ENCODE measurements at regions not wholly inside any gene's neighbourhood (a gene's known extent, or its start where the extent isn't known, plus 50 kb on each side); places are given as distances from the start of the nearest gene placed in this dataset.

DNA sequence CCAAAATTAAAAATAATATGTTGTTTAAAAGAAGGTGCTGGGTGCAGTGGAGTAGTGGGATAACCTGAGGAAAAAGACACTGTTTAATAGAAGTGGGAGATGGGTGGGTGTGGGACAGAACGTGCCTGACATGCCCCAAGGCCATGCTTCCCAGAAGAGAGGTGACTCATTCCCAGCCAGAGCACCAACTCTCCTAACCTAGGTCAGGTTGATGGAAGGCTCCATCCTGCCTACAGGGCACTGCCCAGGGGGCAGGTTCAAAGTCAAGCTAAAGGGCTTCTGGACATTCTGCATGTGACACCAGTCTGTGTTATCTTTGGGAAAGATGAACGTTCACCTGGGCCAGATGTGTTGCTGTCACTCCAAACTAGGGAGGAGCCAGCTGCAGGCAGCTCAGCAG, 453.1 kb downstream of the SOX6 start:
- H3K4me1 ChIP-seq = no peaks in the 10 kb centered on the region
- H3K36me3 ChIP-seq = no peaks in the 10 kb centered on the region
- no peak overlapping the region for H3K4me3 ChIP-seq
- H3K9me3 ChIP-seq = no peaks in the 10 kb centered on the region
- H3K27me3 ChIP-seq = no peaks in the 10 kb centered on the region
- intact Hi-C loops (cut with DNase I) = no loop called here
- no peak overlapping the region for H3K27ac ChIP-seq
- DNase-seq (ENCODE audit: low spot score in 2 of 2) = no peak
- TF ChIP-seq, protein P1, sequence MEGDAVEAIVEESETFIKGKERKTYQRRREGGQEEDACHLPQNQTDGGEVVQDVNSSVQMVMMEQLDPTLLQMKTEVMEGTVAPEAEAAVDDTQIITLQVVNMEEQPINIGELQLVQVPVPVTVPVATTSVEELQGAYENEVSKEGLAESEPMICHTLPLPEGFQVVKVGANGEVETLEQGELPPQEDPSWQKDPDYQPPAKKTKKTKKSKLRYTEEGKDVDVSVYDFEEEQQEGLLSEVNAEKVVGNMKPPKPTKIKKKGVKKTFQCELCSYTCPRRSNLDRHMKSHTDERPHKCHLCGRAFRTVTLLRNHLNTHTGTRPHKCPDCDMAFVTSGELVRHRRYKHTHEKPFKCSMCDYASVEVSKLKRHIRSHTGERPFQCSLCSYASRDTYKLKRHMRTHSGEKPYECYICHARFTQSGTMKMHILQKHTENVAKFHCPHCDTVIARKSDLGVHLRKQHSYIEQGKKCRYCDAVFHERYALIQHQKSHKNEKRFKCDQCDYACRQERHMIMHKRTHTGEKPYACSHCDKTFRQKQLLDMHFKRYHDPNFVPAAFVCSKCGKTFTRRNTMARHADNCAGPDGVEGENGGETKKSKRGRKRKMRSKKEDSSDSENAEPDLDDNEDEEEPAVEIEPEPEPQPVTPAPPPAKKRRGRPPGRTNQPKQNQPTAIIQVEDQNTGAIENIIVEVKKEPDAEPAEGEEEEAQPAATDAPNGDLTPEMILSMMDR (IDR thresholded peaks at IDR 0.05) = no peak

DNA sequence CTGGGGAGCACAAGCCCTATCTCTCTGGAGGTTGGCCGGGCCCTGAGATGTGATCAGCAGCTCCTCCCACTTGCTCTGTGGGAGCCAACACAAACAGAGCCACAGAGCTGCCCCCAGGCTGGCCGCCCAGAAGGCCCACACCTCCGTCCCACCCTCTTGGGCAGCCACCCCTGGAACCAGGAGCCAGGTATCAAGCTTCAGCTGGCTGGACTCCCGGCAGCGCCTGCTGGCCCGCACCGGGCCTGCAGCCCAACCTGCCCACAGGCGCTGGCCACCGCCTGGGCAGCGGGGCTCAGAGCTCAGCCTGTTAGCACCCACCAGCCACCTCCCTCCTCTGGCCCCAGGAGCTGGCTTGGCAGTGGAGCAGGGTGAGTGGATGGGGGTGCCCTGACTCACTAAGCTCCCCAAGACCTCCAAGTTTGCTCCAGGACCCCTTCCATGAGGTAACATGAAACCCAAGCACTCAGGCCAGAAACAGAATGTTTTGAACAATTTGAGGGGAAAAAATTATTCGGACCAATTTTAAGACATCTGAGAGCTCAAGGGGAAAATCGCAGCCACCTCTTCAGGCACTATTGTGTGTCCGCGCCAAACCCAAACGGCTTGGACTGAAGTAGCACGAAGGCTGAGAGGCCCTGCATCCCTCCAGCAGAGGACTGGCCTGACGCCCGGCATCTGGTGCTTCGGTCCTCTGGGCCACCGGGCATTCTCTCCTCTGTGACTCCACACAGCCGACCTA, 450.8 kb downstream of the SOX6 start:
- DNase-seq (ENCODE audit: low spot score in 2 of 2) = no peak
- intact Hi-C loops (cut with DNase I) = no loop called here
- peak overlapping the region in 1 of 2 donors; percentile 10 for H3K27ac ChIP-seq
- H3K36me3 ChIP-seq = no peaks in the 10 kb centered on the region
- H3K9me3 ChIP-seq = no peaks in the 10 kb centered on the region
- H3K27me3 ChIP-seq = no peaks in the 10 kb centered on the region
- TF ChIP-seq, protein P1 (IDR thresholded peaks at IDR 0.05) = peak in 1 of 3 experiments; percentile 4
- no peak overlapping the region for H3K4me3 ChIP-seq
- no peaks in the 10 kb centered on the region for H3K4me1 ChIP-seq

DNA sequence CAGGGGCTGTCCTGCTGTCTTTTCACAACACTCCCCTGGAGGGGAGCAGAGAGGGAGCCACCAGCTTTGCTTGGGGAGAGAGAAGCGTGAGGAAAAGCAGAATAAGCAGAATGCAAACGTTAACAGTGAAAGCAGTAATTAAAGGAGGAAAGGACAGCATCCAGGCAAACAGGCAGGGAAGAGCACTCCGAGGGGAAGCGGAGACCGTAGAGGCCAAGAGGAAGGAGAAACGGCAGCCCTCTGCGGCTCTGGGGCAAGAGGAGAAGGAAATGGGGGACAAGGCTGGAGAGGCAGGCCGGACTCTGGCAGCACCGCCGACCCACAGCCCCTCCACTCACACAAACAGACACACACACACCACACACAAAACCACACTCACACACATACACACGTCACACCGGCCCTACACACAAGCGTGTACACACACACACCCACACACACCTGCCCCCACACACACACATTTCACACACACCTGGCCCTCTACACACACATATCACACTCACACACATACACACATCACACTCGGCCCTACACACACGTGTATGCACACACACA, 449.8 kb downstream of the SOX6 start:
- Histone ChIP-seq H3K4me3 (no peak overlapping the region), H3K36me3 (no peaks in the 10 kb centered on the region), H3K4me1 (no peaks in the 10 kb centered on the region), H3K27me3 (no peaks in the 10 kb centered on the region), H3K9me3 (no peaks in the 10 kb centered on the region), H3K27ac (no peak overlapping the region)
- TF ChIP-seq, protein P1 (IDR thresholded peaks at IDR 0.05) = no peak
- intact Hi-C loops (cut with DNase I) = no loop called here
- DNase-seq (ENCODE audit: low spot score in 2 of 2) = no peak

DNA sequence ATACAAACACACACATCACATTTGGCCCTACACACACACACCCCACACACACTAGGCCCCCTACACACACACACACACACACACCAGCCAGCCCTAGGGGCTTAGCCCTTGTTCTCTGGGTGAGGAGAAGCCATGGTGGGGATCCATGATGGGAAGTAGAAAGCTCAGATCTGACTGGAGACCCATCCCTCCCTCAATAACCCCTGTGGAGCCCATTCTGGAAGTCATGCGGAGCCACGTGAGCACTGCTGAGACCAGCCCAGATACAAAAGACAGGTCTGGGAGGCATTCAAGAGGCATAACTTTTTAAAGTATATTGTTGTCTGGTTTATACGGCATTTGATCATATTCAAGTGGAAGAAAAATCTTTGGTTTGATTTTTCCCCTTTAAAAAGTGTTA, 448.5 kb downstream of the SOX6 start:
- TF ChIP-seq, protein P1 (IDR thresholded peaks at IDR 0.05) = no peak
- intact Hi-C loops (cut with DNase I) = no loop called here
- DNase-seq (ENCODE audit: low spot score in 2 of 2) = no peak
- Histone ChIP-seq H3K27me3 (no peaks in the 10 kb centered on the region), H3K4me1 (no peaks in the 10 kb centered on the region), H3K9me3 (no peaks in the 10 kb centered on the region), H3K27ac (no peak overlapping the region), H3K36me3 (no peaks in the 10 kb centered on the region), H3K4me3 (no peak overlapping the region)

DNA sequence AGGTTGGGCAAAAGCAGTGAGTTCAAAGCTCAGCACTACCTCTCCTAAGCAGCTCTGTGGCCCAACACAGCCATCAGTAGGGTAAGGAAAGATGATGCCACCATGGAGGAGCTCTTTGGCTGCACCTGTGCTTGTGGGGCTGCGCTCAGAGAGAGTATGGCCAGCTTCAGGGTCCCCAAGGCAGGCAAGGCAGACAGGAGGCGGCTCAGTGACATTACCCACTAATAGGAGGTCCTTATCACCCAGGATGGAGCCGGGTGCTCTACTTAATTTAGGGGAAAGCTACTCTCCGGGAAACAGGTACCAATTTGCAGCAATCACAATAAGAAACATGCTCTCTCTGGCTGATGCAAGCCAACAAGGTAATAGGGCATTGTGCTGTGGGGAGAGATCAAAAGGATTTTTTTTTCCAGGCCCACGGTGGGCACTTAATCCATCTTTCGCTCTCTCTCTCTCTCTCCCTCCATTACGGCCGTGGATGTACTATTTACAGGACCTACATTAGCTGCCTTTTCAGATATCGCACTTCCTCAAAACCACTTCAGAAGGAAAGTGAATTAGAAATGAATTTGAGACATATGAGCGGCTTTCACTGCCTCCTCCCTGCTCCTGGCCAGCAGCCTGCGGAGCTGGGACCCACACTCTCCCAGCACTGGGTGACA, 446.3 kb downstream of the SOX6 start:
- no peaks in the 10 kb centered on the region for H3K9me3 ChIP-seq
- TF ChIP-seq, protein P1 (IDR thresholded peaks at IDR 0.05) = no peak
- no peak overlapping the region for H3K27ac ChIP-seq
- no peaks in the 10 kb centered on the region for H3K27me3 ChIP-seq
- no peaks in the 10 kb centered on the region for H3K4me1 ChIP-seq
- no peak overlapping the region for H3K4me3 ChIP-seq
- H3K36me3 ChIP-seq = no peaks in the 10 kb centered on the region
- intact Hi-C loops (cut with DNase I) = no loop called here
- DNase-seq (ENCODE audit: low spot score in 2 of 2) = no peak

Data from ascending aorta (tissue), 2 donors.